Panc1 (cell line): ENCODE measurements at regions not wholly inside any gene's neighbourhood (a gene's known extent, or its start where the extent isn't known, plus 50 kb on each side); places are given as distances from the start of the nearest gene placed in this dataset.

Experiments used
- CTCF ChIP-seq: fragments of 450-650 bp; IDR thresholded peaks from 2 replicates; pipeline ENCODE4 v1.5.1; 2017; ENCODE audit warnings: mild to moderate bottlenecking
- POLR2AphosphoS5 ChIP-seq: IDR thresholded peaks from 2 replicates; pipeline ENCODE4 v1.6.1; 2012; ENCODE audit warnings: mild to moderate bottlenecking, low read depth, low read length, moderate library complexity

- no peak for TF ChIP-seq CTCF
- no peak for TF ChIP-seq POLR2AphosphoS5
These were observed 59.8 kb upstream of the MAGI2 start for GRCh38 chr7:79513261-79513660.
